NT2/D1 (cell line): ENCODE measurements at regions not wholly inside any gene's neighbourhood (a gene's known extent, or its start where the extent isn't known, plus 50 kb on each side); places are given as distances from the start of the nearest gene placed in this dataset.

Source experiments
- SUZ12 ChIP-seq: IDR thresholded peaks from 2 replicates; pipeline ENCODE4 v1.6.1; 2011; ENCODE audit not compliant: insufficient read length, insufficient read depth; ENCODE audit errors: extremely low read depth
- YY1 ChIP-seq: IDR thresholded peaks from 2 replicates; pipeline ENCODE4 v1.6.1; 2011; ENCODE audit not compliant: insufficient read length, insufficient read depth
- ZNF274 ChIP-seq: IDR thresholded peaks from 2 replicates; pipeline ENCODE4 v1.6.1; 2011; ENCODE audit warnings: mild to moderate bottlenecking, low read depth, low read length

DNA sequence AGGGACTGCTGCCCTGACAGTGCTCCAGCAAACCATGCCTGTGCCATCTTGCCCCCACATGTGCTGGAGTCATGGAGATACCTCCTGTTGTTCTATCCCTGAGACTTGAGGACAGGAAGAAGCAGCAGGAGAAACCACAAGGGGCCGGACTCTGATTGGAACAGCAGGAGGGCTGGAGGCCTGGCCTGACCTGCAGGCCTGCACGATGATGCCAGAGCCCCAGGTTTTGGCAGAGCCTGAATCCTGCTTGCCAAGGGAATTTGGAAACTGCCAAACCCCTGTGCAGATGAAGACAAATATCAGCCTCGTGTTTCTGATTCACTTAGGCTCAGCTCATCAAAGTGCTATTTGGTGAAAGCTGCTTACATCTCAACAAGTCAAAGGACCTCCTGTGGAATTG, 177.6 kb downstream of the MAFB start:
- TF ChIP-seq ZNF274 (no peak), SUZ12 (no peak), YY1 (no peak)
